ENCODE measurements at regions not wholly inside any gene's neighbourhood (a gene's known extent, or its start where the extent isn't known, plus 50 kb on each side); places are given as distances from the start of the nearest gene placed in this dataset.

GRCh38 chr2:103423100-103423499 is 661.3 kb downstream of the TMEM182 start:
- no peak for DNase-seq
- in situ Hi-C loops (cut with HindIII; ENCODE audit: low pct_ligation_motif_present, low pct_unique_long_range_greater_than_20kb, low sequenced_read_pairs), result no loop called here

- in situ Hi-C loops (cut with HindIII; ENCODE audit: low pct_ligation_motif_present, low pct_unique_long_range_greater_than_20kb, low sequenced_read_pairs), result no loop called here
- DNase-seq, result no peak
Measured at GRCh38 chr2:103427567-103427966, 665.7 kb downstream of the TMEM182 start.

- DNase-seq, result no peak
- in situ Hi-C loops (cut with HindIII; ENCODE audit: low pct_ligation_motif_present, low pct_unique_long_range_greater_than_20kb, low sequenced_read_pairs), result no loop called here
Measured at GRCh38 chr2:103430191-103430590, 668.4 kb downstream of the TMEM182 start.

GRCh38 chr2:103435010-103435409 is 673.2 kb downstream of the TMEM182 start:
- peak; percentile 21 for DNase-seq
- in situ Hi-C loops (cut with HindIII; ENCODE audit: low pct_ligation_motif_present, low pct_unique_long_range_greater_than_20kb, low sequenced_read_pairs), result no loop called here

GRCh38 chr2:103437161-103437560 is 675.3 kb downstream of the TMEM182 start:
- DNase-seq, result peak; percentile 50
- in situ Hi-C loops (cut with HindIII; ENCODE audit: low pct_ligation_motif_present, low pct_unique_long_range_greater_than_20kb, low sequenced_read_pairs), result no loop called here

- DNase-seq, result no peak
- in situ Hi-C loops (cut with HindIII; ENCODE audit: low pct_ligation_motif_present, low pct_unique_long_range_greater_than_20kb, low sequenced_read_pairs), result no loop called here
Measured at GRCh38 chr2:103445347-103445746, 683.5 kb downstream of the TMEM182 start.

GRCh38 chr2:103448495-103448894 is 686.7 kb downstream of the TMEM182 start:
- in situ Hi-C loops (cut with HindIII; ENCODE audit: low pct_ligation_motif_present, low pct_unique_long_range_greater_than_20kb, low sequenced_read_pairs), result no loop called here
- DNase-seq, result no peak

GRCh38 chr2:103451283-103451682 is 689.5 kb downstream of the TMEM182 start:
- in situ Hi-C loops (cut with HindIII; ENCODE audit: low pct_ligation_motif_present, low pct_unique_long_range_greater_than_20kb, low sequenced_read_pairs), result no loop called here
- DNase-seq, result no peak

- peak; percentile 19 for DNase-seq
- in situ Hi-C loops (cut with HindIII; ENCODE audit: low pct_ligation_motif_present, low pct_unique_long_range_greater_than_20kb, low sequenced_read_pairs), result no loop called here
Measured at GRCh38 chr2:103459283-103459682, 697.5 kb downstream of the TMEM182 start.

- DNase-seq, result no peak
- in situ Hi-C loops (cut with HindIII; ENCODE audit: low pct_ligation_motif_present, low pct_unique_long_range_greater_than_20kb, low sequenced_read_pairs), result no loop called here
Measured at GRCh38 chr2:103462101-103462500, 700.3 kb downstream of the TMEM182 start.

- in situ Hi-C loops (cut with HindIII; ENCODE audit: low pct_ligation_motif_present, low pct_unique_long_range_greater_than_20kb, low sequenced_read_pairs), result no loop called here
- no peak for DNase-seq
Measured at GRCh38 chr2:103462712-103463111, 700.9 kb downstream of the TMEM182 start.

GRCh38 chr2:103464831-103465230 is 703.0 kb downstream of the TMEM182 start:
- no peak for DNase-seq
- in situ Hi-C loops (cut with HindIII; ENCODE audit: low pct_ligation_motif_present, low pct_unique_long_range_greater_than_20kb, low sequenced_read_pairs), result no loop called here

GRCh38 chr2:103469800-103470199 is 708.0 kb downstream of the TMEM182 start:
- in situ Hi-C loops (cut with HindIII; ENCODE audit: low pct_ligation_motif_present, low pct_unique_long_range_greater_than_20kb, low sequenced_read_pairs), result no loop called here

GRCh38 chr2:103484906-103485305 is 723.1 kb downstream of the TMEM182 start:
- DNase-seq, result no peak
- in situ Hi-C loops (cut with HindIII; ENCODE audit: low pct_ligation_motif_present, low pct_unique_long_range_greater_than_20kb, low sequenced_read_pairs), result no loop called here

More at GRCh38 chr2:103469800-103470199, 708.0 kb downstream of the TMEM182 start:
- no peak for DNase-seq

GRCh38 chr2:103496850-103497249 is 735.0 kb downstream of the TMEM182 start:
- in situ Hi-C loops (cut with HindIII; ENCODE audit: low pct_ligation_motif_present, low pct_unique_long_range_greater_than_20kb, low sequenced_read_pairs), result no loop called here
- DNase-seq, result no peak

- DNase-seq, result no peak
- in situ Hi-C loops (cut with HindIII; ENCODE audit: low pct_ligation_motif_present, low pct_unique_long_range_greater_than_20kb, low sequenced_read_pairs), result no loop called here
Measured at GRCh38 chr2:103506812-103507211, 745.0 kb downstream of the TMEM182 start.

- DNase-seq, result no peak
- in situ Hi-C loops (cut with HindIII; ENCODE audit: low pct_ligation_motif_present, low pct_unique_long_range_greater_than_20kb, low sequenced_read_pairs), result no loop called here
Measured at GRCh38 chr2:103512442-103512841, 750.6 kb downstream of the TMEM182 start.

- in situ Hi-C loops (cut with HindIII; ENCODE audit: low pct_ligation_motif_present, low pct_unique_long_range_greater_than_20kb, low sequenced_read_pairs), result no loop called here
Measured at GRCh38 chr2:103520547-103520946, 758.7 kb downstream of the TMEM182 start.

GRCh38 chr2:103525756-103526155 is 763.9 kb downstream of the TMEM182 start:
- in situ Hi-C loops (cut with HindIII; ENCODE audit: low pct_ligation_motif_present, low pct_unique_long_range_greater_than_20kb, low sequenced_read_pairs), result no loop called here
- no peak for DNase-seq

More at GRCh38 chr2:103520547-103520946, 758.7 kb downstream of the TMEM182 start:
- DNase-seq, result no peak

GRCh38 chr2:103526757-103527156 is 764.9 kb downstream of the TMEM182 start:
- no peak for DNase-seq
- in situ Hi-C loops (cut with HindIII; ENCODE audit: low pct_ligation_motif_present, low pct_unique_long_range_greater_than_20kb, low sequenced_read_pairs), result no loop called here

GRCh38 chr2:103527278-103527677 is 765.4 kb downstream of the TMEM182 start:
- in situ Hi-C loops (cut with HindIII; ENCODE audit: low pct_ligation_motif_present, low pct_unique_long_range_greater_than_20kb, low sequenced_read_pairs), result no loop called here
- no peak for DNase-seq
